SK-N-SH treated with all-trans-retinoic acid at 6 μM for 48 hours (cell line): ENCODE measurements at regions not wholly inside any gene's neighbourhood (a gene's known extent, or its start where the extent isn't known, plus 50 kb on each side); places are given as distances from the start of the nearest gene placed in this dataset.

Source experiments
- ATAC-seq: fragments of 200-7000 bp; cut with Tn5 transposase; 3 replicates; pipeline ENCODE4 v1.9.1; 2020; ENCODE audit warnings: mild to moderate bottlenecking, moderate library complexity
- ARNTL ChIP-seq: fragments of 450-650 bp; formaldehyde crosslinking; IDR thresholded peaks from 2 replicates; pipeline ENCODE4 v1.5.0; 2020; ENCODE audit warnings: low read depth, mild to moderate bottlenecking, moderate library complexity, borderline replicate concordance
- BACH2 ChIP-seq: fragments of 250-450 bp; sonication (Bioruptor Pico); IDR thresholded peaks from 2 replicates; pipeline ENCODE4 v1.9.0; 2021; ENCODE audit warnings: mild to moderate bottlenecking, borderline replicate concordance
- GLIS3 ChIP-seq: fragments of 250-450 bp; sonication (Bioruptor Pico); IDR thresholded peaks from 2 replicates; pipeline ENCODE4 v1.5.0; 2020; ENCODE audit warnings: mild to moderate bottlenecking, moderate library complexity
- ISL1 ChIP-seq: fragments of 250-450 bp; sonication (Bioruptor Pico); IDR thresholded peaks from 2 replicates; pipeline ENCODE4 v2.1.2; 2022; ENCODE audit warnings: mild to moderate bottlenecking, moderate library complexity
- RARB ChIP-seq: fragments of 250-450 bp; sonication (Bioruptor Pico); IDR thresholded peaks from 2 replicates; pipeline ENCODE4 v1.8.0; 2021; ENCODE audit warnings: mild to moderate bottlenecking, moderate library complexity
- SNAI2 ChIP-seq: fragments of 250-450 bp; sonication (Bioruptor Pico); IDR thresholded peaks from 2 replicates; pipeline ENCODE4 v1.5.0; 2020; ENCODE audit warnings: mild to moderate bottlenecking, moderate library complexity
- TCF4 ChIP-seq: fragments of 250-450 bp; sonication (Bioruptor Pico); IDR thresholded peaks from 2 replicates; pipeline ENCODE4 v1.8.0; 2021; ENCODE audit warnings: mild to moderate bottlenecking, moderate library complexity, borderline replicate concordance
- TOX ChIP-seq: fragments of 250-450 bp; sonication (Bioruptor Pico); IDR thresholded peaks from 2 replicates; pipeline ENCODE4 v1.8.0; 2021; ENCODE audit warnings: mild to moderate bottlenecking, moderate library complexity, borderline replicate concordance
- ZC3H10 ChIP-seq: fragments of 250-450 bp; sonication (Bioruptor Pico); IDR thresholded peaks from 2 replicates; pipeline ENCODE4 v1.5.1; 2021; ENCODE audit warnings: mild to moderate bottlenecking, moderate library complexity
- ZNF565 ChIP-seq: fragments of 450-650 bp; formaldehyde crosslinking; conservative IDR thresholded peaks from 2 replicates; pipeline ENCODE4 v1.5.0; 2020; ENCODE audit warnings: low read depth, mild to moderate bottlenecking, moderate library complexity
- ZNF8 ChIP-seq: fragments of 450-650 bp; formaldehyde crosslinking; IDR thresholded peaks from 2 replicates; pipeline ENCODE4 v1.5.0; 2020; ENCODE audit warnings: mild to moderate bottlenecking, moderate library complexity
- TF ChIP-seq, protein P1 (sequence below): fragments of 250-450 bp; sonication (Bioruptor Pico); IDR thresholded peaks from 2 replicates; pipeline ENCODE4 v1.5.1; 2020; ENCODE audit warnings: low read depth, mild to moderate bottlenecking, moderate library complexity
- TF ChIP-seq, protein P2 (sequence below): fragments of 250-450 bp; sonication (Bioruptor Pico); IDR thresholded peaks from 2 replicates; pipeline ENCODE4 v1.8.0; 2021; ENCODE audit warnings: low read depth, mild to moderate bottlenecking, moderate library complexity, borderline replicate concordance
- TF ChIP-seq, protein P3 (sequence below): fragments of 250-450 bp; sonication (Bioruptor Pico); IDR thresholded peaks from 2 replicates; pipeline ENCODE4 v1.5.1; 2021; ENCODE audit warnings: mild to moderate bottlenecking, moderate library complexity

DNA sequence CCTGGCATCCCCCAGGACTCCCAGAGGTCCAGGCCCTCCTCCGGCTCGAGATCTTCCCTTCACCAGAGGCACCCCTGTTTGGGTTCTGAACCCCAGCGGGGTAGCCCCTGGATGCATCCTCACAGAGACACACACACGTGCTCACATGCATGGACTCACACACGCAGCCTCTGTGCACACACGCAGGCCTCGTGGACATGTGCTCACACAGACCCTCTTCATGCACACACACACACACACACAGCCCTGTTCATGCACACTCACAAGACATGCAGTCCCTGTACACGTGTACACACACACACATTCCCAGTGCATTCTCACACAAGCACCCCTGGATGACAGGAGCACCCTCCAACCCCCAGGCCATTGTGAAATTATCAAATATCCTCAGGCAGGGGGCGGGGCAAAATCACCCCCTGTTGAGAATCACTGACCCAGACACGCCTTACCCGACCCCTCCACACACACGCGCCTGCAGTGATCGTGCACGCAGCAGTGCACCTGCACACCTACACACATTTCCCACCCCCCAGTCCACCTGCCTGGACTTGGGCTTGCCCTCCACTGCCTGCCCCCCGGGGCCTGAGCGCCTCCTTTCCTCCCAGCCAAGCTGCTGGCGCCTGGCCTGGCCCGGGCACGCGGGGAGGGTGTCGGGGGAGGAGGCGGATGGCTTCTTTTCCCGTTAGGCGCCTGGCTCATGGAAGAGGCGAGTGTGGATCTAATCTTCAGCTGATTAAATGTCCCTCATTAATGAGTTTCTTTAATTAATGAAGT is 62.6 kb downstream of the ENGASE start:
- TF ChIP-seq ARNTL (CRISPR knock-in tag) (no peak), ZNF565 (no peak), BACH2 (CRISPR knock-in tag) (no peak), GLIS3 (CRISPR knock-in tag) (no peak), TOX (CRISPR knock-in tag) (no peak), ISL1 (no peak), TCF4 (CRISPR knock-in tag) (no peak), ZC3H10 (CRISPR knock-in tag) (no peak), ZNF8 (CRISPR knock-in tag) (no peak), SNAI2 (CRISPR knock-in tag) (no peak)
- TF ChIP-seq, protein P1, sequence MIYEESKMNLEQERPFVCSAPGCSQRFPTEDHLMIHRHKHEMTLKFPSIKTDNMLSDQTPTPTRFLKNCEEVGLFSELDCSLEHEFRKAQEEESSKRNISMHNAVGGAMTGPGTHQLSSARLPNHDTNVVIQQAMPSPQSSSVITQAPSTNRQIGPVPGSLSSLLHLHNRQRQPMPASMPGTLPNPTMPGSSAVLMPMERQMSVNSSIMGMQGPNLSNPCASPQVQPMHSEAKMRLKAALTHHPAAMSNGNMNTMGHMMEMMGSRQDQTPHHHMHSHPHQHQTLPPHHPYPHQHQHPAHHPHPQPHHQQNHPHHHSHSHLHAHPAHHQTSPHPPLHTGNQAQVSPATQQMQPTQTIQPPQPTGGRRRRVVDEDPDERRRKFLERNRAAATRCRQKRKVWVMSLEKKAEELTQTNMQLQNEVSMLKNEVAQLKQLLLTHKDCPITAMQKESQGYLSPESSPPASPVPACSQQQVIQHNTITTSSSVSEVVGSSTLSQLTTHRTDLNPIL (CRISPR knock-in tag): no peak
- TF ChIP-seq, protein P2, sequence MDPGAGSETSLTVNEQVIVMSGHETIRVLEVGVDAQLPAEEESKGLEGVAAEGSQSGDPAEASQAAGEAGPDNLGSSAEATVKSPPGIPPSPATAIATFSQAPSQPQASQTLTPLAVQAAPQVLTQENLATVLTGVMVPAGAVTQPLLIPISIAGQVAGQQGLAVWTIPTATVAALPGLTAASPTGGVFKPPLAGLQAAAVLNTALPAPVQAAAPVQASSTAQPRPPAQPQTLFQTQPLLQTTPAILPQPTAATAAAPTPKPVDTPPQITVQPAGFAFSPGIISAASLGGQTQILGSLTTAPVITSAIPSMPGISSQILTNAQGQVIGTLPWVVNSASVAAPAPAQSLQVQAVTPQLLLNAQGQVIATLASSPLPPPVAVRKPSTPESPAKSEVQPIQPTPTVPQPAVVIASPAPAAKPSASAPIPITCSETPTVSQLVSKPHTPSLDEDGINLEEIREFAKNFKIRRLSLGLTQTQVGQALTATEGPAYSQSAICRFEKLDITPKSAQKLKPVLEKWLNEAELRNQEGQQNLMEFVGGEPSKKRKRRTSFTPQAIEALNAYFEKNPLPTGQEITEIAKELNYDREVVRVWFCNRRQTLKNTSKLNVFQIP (CRISPR knock-in tag): no peak
- TF ChIP-seq, protein P3, sequence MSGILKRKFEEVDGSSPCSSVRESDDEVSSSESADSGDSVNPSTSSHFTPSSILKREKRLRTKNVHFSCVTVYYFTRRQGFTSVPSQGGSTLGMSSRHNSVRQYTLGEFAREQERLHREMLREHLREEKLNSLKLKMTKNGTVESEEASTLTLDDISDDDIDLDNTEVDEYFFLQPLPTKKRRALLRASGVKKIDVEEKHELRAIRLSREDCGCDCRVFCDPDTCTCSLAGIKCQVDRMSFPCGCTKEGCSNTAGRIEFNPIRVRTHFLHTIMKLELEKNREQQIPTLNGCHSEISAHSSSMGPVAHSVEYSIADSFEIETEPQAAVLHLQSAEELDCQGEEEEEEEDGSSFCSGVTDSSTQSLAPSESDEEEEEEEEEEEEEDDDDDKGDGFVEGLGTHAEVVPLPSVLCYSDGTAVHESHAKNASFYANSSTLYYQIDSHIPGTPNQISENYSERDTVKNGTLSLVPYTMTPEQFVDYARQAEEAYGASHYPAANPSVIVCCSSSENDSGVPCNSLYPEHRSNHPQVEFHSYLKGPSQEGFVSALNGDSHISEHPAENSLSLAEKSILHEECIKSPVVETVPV: no peak
- ATAC-seq: no peak

DNA sequence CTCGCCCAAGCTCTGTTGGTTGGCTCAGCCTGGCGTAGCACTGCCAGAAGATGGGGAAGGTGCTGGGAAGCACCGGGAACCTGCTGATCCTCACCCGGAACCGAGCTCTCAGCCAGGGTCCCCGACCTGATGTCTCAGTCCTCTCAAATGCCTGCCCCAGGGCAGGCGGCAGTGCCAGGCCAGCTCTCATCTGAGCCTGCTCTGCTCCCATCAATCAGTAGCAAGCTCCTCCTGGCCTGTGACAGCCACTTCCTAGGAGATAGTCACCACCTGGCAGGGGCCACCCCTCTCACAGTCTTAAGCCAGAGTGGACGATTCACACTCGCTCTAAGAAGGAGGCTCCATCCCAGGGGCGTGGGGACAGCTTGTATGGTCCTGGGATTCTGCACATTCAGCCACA is 62.0 kb downstream of the ENGASE start:
- no peak; the same call in 2 of the 3 replicates for ATAC-seq
- no peak for TF ChIP-seq ZC3H10 (CRISPR knock-in tag)
- no peak for TF ChIP-seq ISL1
- TF ChIP-seq ZNF8 (CRISPR knock-in tag): no peak
- TF ChIP-seq RARB (CRISPR knock-in tag): no peak
- TF ChIP-seq ZNF565: no peak
- TF ChIP-seq, protein P2 (CRISPR knock-in tag): no peak
- TF ChIP-seq, protein P1 (CRISPR knock-in tag): no peak
